Esophagus squamous epithelium (tissue), 5 donors: ENCODE measurements at regions not wholly inside any gene's neighbourhood (a gene's known extent, or its start where the extent isn't known, plus 50 kb on each side); places are given as distances from the start of the nearest gene placed in this dataset.

Experiments
- DNase-seq: peaks from one replicate; lab custom pipeline; 2025; lab: John Stamatoyannopoulos, UW
- H3K27ac ChIP-seq, 4 donors: fragments of 200-600 bp; sonication (generic); one replicate each; pipeline ENCODE4 v1.5.1; 2016 to 2019; ENCODE audit warnings: mild to moderate bottlenecking in 1 of 4
- H3K27me3 ChIP-seq, 4 donors: fragments of 200-600 bp; sonication (generic); 1 replicate in 3 of 4; 2 replicates in 1 of 4; pipeline versions ENCODE4 v1.5.1 to v1.6.0; 2017 to 2021; ENCODE audit warnings: antibody characterized with exemption in 1 of 4
- H3K36me3 ChIP-seq, 3 donors: fragments of 200-600 bp; sonication (generic); one replicate each; pipeline ENCODE4 v1.5.1; 2016 to 2019
- H3K4me1 ChIP-seq, 3 donors: fragments of 200-600 bp; sonication (generic); one replicate each; pipeline ENCODE4 v1.5.1; 2017 to 2019
- H3K4me3 ChIP-seq, 4 donors: fragments of 200-600 bp; sonication (generic); 1 replicate in 3 of 4; 2 replicates in 1 of 4; pipeline ENCODE4 v1.5.1; 2016 to 2019; ENCODE audit warnings: mild to moderate bottlenecking in 2 of 4, moderate library complexity in 1 of 4
- H3K9me3 ChIP-seq, 3 donors: fragments of 200-600 bp; sonication (generic); one replicate each; pipeline ENCODE4 v1.5.1; 2016 to 2019
- POLR2A ChIP-seq, 4 donors: fragments of 450-650 bp; IDR thresholded peaks; one replicate each; pipeline ENCODE4 v1.6.1; 2017; ENCODE audit warnings: antibody characterized with exemption in 4 of 4, mild to moderate bottlenecking in 4 of 4, moderate library complexity in 3 of 4
- WGBS, 2 donors: methylation state at CpG; one replicate each; pipeline ENCODE4 v1.1.5; 2018; 5-methylcytosine and 5-hydroxymethylcytosine counted together
- intact Hi-C: fragments of 100-400 bp; cut with DNase I; formaldehyde crosslinking; loops from one replicate; pipeline ENCODE4 v1.15.0; 2022
- TF ChIP-seq, protein P1 (sequence below), 6 experiments: fragments of 450-650 bp in 4 of 6; fragments of 200-600 bp in 2 of 6; sonication (generic) in 2 of 6; IDR thresholded peaks; one replicate each; pipeline ENCODE4 v1.5.1; 2016 to 2019; ENCODE audit warnings: antibody characterized with exemption in 6 of 6, mild to moderate bottlenecking in 4 of 6, moderate library complexity in 4 of 6
- donor health status: DM: yes; HTN: yes; CAD: no.

DNA sequence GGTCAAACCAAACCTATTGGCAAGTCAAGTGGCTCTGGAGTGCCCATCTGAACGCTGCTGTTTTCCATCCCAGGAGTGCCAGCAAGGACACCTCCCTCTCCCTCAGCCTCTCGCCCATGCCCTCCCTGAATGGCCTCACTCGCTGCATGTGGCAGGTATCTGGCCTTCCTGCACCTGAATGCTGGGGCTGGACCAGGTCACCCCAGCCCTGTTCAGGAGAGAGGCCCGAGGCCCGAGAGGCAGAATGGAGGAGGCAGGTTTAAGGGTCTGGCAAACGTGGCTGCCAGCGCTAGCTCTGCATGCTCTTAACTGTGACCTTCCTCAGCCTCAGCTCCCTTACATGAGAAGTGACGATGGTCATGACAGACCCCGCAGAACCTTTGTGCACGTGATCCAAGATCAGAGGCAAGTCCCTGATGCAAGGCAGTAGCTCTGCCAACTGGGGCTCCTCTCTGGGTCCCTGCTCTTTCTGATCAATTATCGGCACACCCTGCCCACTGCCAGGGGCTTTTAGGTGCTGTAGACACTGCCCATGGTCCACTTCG is 295.7 kb upstream of the ZMIZ1 start:
- intact Hi-C loops, result no loop called here
- no peak overlapping the region for H3K4me3 ChIP-seq
- peaks cover 0 to 43% (median 10%) of the 10 kb centered on the region in 3 donors for H3K4me1 ChIP-seq
- H3K27ac ChIP-seq, result no peak overlapping the region
- no peaks in the 10 kb centered on the region for H3K36me3 ChIP-seq
- no peak for TF ChIP-seq POLR2A (IDR thresholded peaks at IDR 0.05)
- TF ChIP-seq, protein P1, sequence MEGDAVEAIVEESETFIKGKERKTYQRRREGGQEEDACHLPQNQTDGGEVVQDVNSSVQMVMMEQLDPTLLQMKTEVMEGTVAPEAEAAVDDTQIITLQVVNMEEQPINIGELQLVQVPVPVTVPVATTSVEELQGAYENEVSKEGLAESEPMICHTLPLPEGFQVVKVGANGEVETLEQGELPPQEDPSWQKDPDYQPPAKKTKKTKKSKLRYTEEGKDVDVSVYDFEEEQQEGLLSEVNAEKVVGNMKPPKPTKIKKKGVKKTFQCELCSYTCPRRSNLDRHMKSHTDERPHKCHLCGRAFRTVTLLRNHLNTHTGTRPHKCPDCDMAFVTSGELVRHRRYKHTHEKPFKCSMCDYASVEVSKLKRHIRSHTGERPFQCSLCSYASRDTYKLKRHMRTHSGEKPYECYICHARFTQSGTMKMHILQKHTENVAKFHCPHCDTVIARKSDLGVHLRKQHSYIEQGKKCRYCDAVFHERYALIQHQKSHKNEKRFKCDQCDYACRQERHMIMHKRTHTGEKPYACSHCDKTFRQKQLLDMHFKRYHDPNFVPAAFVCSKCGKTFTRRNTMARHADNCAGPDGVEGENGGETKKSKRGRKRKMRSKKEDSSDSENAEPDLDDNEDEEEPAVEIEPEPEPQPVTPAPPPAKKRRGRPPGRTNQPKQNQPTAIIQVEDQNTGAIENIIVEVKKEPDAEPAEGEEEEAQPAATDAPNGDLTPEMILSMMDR (IDR thresholded peaks at IDR 0.05), result no peak
- H3K27me3 ChIP-seq, result peaks cover 0 to under 1% (median 0%) of the 10 kb centered on the region in 4 donors
- 92 to 96% methylated on average over 4 to 11 of the region's 12 CpGs for WGBS, 2 donors
- H3K9me3 ChIP-seq, result no peaks in the 10 kb centered on the region
- no peak for DNase-seq

DNA sequence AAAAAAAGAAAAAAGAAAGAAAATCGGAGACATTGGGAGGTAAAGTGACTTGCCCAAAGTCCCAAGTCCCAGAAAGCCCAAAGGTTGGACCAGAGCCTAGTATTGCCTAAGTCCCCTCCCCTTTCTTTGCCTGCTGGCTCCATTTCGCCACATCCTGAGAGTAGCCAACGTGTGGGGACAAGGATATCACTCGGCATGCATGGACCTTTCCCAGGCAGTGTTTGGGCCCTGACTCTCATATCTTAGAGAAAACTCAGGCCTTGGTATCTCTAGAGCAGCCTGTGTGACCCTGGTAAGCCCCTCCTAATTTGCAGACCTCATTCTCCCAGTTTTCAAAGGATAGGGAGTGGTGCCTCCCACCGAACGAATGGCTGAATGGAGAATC is 294.2 kb upstream of the ZMIZ1 start:
- no peak overlapping the region for H3K4me3 ChIP-seq
- H3K27ac ChIP-seq, result peak overlapping the region in 3 of 4 donors; percentile 48 to 55 (median 50)
- H3K4me1 ChIP-seq, result peaks cover 0 to 48% (median 10%) of the 10 kb centered on the region in 3 donors
- peaks cover 0 to 6% (median 0%) of the 10 kb centered on the region in 4 donors for H3K27me3 ChIP-seq
- WGBS, 2 donors, result 65 to 67% methylated on average over 4 of the region's 6 CpGs
- no peaks in the 10 kb centered on the region for H3K36me3 ChIP-seq
- intact Hi-C loops, result no loop called here
- no peak for DNase-seq
- TF ChIP-seq POLR2A (IDR thresholded peaks at IDR 0.05), result no peak
- TF ChIP-seq, protein P1 (IDR thresholded peaks at IDR 0.05), result no peak
- no peaks in the 10 kb centered on the region for H3K9me3 ChIP-seq

DNA sequence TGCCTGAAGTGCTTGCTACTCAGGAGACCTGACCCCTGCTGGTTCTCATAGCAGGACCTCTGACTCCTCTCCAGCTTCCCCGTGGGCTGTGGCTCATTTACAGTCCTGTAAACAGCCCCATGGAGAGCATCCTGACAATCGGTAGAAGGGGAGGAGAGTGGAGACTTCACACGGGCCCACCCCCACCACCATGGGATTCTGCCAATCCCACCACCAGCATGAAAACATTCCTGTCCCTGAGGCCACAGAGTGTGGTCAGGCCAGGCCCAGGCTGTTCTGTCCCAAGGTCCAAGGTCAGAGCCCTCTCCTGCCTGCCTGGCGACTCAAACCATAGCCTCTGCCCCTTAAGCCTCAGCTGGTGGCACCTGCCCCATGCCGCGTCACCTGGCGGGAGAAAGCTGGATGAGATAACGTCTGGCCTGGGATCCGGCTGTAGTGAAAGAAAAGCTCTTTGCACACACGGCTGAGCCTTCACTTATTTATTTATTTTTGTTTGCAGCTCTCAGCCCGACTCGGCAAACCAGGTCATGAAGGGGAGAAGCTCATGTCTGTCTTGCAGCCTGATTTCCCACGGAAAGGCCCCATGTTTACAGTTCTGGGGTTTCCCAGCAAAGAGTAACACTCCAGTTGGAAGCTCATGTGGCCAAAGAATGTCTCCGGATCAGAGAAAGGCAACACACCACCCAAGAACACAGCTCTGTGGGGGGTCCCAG is 293.6 kb upstream of the ZMIZ1 start:
- peaks cover 0 to 48% (median 10%) of the 10 kb centered on the region in 3 donors for H3K4me1 ChIP-seq
- H3K27ac ChIP-seq, result peak overlapping the region in 3 of 4 donors; percentile 48 to 55 (median 50)
- H3K36me3 ChIP-seq, result no peaks in the 10 kb centered on the region
- TF ChIP-seq POLR2A (IDR thresholded peaks at IDR 0.05), result no peak
- TF ChIP-seq, protein P1 (IDR thresholded peaks at IDR 0.05), result no peak
- peaks cover 0 to 6% (median 0%) of the 10 kb centered on the region in 4 donors for H3K27me3 ChIP-seq
- H3K4me3 ChIP-seq, result no peak overlapping the region
- intact Hi-C loops, result no loop called here
- no peak for DNase-seq
- WGBS, 2 donors, result 66 to 69% methylated on average over 8 to 13 of the region's 14 CpGs
- no peaks in the 10 kb centered on the region for H3K9me3 ChIP-seq

DNA sequence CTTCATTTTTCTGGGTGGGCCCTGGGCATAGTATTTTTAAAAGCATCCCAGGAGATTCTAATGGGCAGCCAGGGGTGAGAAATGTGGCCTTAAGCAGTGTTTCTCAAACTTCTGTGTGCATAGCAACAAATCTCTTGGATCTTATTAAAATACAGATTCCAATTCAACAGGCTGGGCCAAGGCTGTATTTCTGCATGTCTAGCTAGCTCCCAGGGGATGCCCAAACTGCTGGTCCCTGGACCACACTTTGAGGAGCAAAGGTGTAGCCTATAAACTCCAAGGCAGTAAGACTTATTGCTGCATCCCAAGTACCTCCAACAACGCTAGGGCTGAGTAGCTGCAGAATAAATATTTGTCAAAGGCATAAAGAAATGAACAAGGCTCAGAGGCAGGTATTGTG is 292.9 kb upstream of the ZMIZ1 start:
- Histone ChIP-seq H3K4me1 (peaks cover 0 to 48% (median 10%) of the 10 kb centered on the region in 3 donors), H3K27ac (peak overlapping the region in 2 of 4 donors; percentile 48 to 50), H3K9me3 (no peaks in the 10 kb centered on the region), H3K27me3 (peaks cover 0 to 6% (median 0%) of the 10 kb centered on the region in 4 donors), H3K4me3 (no peak overlapping the region), H3K36me3 (no peaks in the 10 kb centered on the region)
- no peak for DNase-seq
- TF ChIP-seq POLR2A (IDR thresholded peaks at IDR 0.05), result no peak
- TF ChIP-seq, protein P1 (IDR thresholded peaks at IDR 0.05), result no peak
- 9 to 56% methylated on average over 1 of the region's 1 CpG for WGBS, 2 donors
- intact Hi-C loops, result no loop called here

DNA sequence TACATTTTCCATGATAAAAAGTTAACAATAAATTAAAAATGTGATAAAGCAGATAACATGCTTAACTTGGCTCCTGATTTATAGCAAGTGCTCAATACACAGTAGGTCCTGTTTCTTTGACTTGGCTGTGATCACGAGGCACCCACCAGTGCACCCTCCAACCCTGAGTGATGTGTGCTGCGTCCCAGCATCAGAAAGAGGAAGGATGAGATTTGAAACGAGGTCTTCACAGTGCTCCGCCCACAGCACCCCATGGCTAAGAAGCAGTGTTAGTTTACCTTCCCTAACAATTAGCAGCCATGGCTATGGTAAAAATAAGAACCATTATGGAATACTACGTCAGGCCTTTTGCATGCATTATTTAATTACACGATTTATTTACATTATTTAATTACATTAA is 292.0 kb upstream of the ZMIZ1 start:
- Histone ChIP-seq H3K4me3 (no peak overlapping the region), H3K27ac (peak overlapping the region in 2 of 4 donors; percentile 32 to 62), H3K4me1 (peaks cover 0 to 43% (median 10%) of the 10 kb centered on the region in 3 donors), H3K36me3 (no peaks in the 10 kb centered on the region), H3K27me3 (peaks cover 0 to 6% (median 0%) of the 10 kb centered on the region in 4 donors), H3K9me3 (no peaks in the 10 kb centered on the region)
- intact Hi-C loops, result no loop called here
- WGBS, 2 donors, result 63 to 73% methylated on average over 6 of the region's 6 CpGs
- no peak for DNase-seq
- TF ChIP-seq POLR2A (IDR thresholded peaks at IDR 0.05), result no peak
- TF ChIP-seq, protein P1 (IDR thresholded peaks at IDR 0.05), result no peak
